H9 (cell line): ENCODE measurements at regions not wholly inside any gene's neighbourhood (a gene's known extent, or its start where the extent isn't known, plus 50 kb on each side); places are given as distances from the start of the nearest gene placed in this dataset.

Experiments used
- DNase-seq: peaks from one replicate; pipeline ENCODE4 v3.0.0-alpha.2; 2017
- H2AFZ ChIP-seq: one replicate; pipeline ENCODE4 v1.6.1; 2013; ENCODE audit warnings: mild to moderate bottlenecking, low read length, control low read depth, moderate library complexity
- H2AK5ac ChIP-seq: 2 replicates; pipeline ENCODE4 v1.6.1; 2013; ENCODE audit warnings: low read length, control low read depth, mixed read lengths; ENCODE audit not compliant: insufficient read length
- H2BK120ac ChIP-seq: one replicate; pipeline ENCODE4 v1.6.1; 2013; ENCODE audit warnings: low read depth, mild to moderate bottlenecking, low read length, control low read depth, inconsistent platforms; ENCODE audit not compliant: poor library complexity, severe bottlenecking
- H2BK12ac ChIP-seq: 2 replicates; pipeline ENCODE4 v1.6.1; 2013; ENCODE audit warnings: low read length, control low read depth, mixed read lengths, low read depth; ENCODE audit not compliant: insufficient read length
- H2BK15ac ChIP-seq: 2 replicates; pipeline ENCODE4 v1.6.1; 2013; ENCODE audit warnings: low read depth, low read length, control low read depth
- H2BK20ac ChIP-seq: one replicate; pipeline ENCODE4 v1.6.1; 2013; ENCODE audit warnings: low read depth, mild to moderate bottlenecking, low read length, control low read depth, inconsistent platforms; ENCODE audit not compliant: poor library complexity, severe bottlenecking
- H2BK5ac ChIP-seq: 2 replicates; pipeline ENCODE4 v1.6.1; 2013; ENCODE audit warnings: low read length, control low read depth, mixed read lengths; ENCODE audit not compliant: insufficient read length
- H3K14ac ChIP-seq: 2 replicates; pipeline ENCODE4 v1.6.1; 2013; ENCODE audit warnings: low read length, control low read depth; ENCODE audit not compliant: insufficient read depth
- H3K18ac ChIP-seq: 2 replicates; pipeline ENCODE4 v1.6.1; 2013; ENCODE audit warnings: low read depth, mild to moderate bottlenecking, mixed read lengths, low read length, control low read depth; ENCODE audit not compliant: insufficient read length
- H3K23ac ChIP-seq: 2 replicates; pipeline ENCODE4 v1.6.1; 2013; ENCODE audit warnings: low read length, control low read depth, mixed read lengths, low read depth; ENCODE audit not compliant: insufficient read length
- H3K23me2 ChIP-seq: 2 replicates; pipeline ENCODE4 v1.6.1; 2013; ENCODE audit warnings: low read depth, mild to moderate bottlenecking, mixed read lengths, low read length, control low read depth; ENCODE audit not compliant: insufficient read length, poor library complexity, severe bottlenecking
- H3K27ac ChIP-seq: 2 replicates; pipeline ENCODE4 v1.5.1; 2013; ENCODE audit warnings: low read length, control low read depth, mixed read lengths, low read depth; ENCODE audit not compliant: insufficient read length
- H3K27me3 ChIP-seq: 2 replicates; pipeline ENCODE4 v1.6.1; 2013; ENCODE audit warnings: low read length, control low read depth, inconsistent platforms; ENCODE audit not compliant: insufficient read depth
- H3K4ac ChIP-seq: 2 replicates; pipeline ENCODE4 v1.6.1; 2013; ENCODE audit warnings: low read depth, mild to moderate bottlenecking, control low read depth, inconsistent platforms, low read length, moderate library complexity
- H3K4me1 ChIP-seq: 2 replicates; pipeline ENCODE4 v1.6.1; 2013; ENCODE audit warnings: low read length, control low read depth, inconsistent platforms; ENCODE audit not compliant: insufficient read depth
- H3K4me2 ChIP-seq: 2 replicates; pipeline ENCODE4 v1.6.1; 2013; ENCODE audit warnings: low read length, control low read depth, mixed read lengths; ENCODE audit not compliant: insufficient read length, insufficient read depth
- H3K56ac ChIP-seq: 2 replicates; pipeline ENCODE4 v1.6.1; 2013; ENCODE audit warnings: low read depth, mild to moderate bottlenecking, mixed read lengths, low read length, control low read depth; ENCODE audit not compliant: insufficient read length
- H3K79me1 ChIP-seq: 2 replicates; pipeline ENCODE4 v1.6.1; 2013; ENCODE audit warnings: low read depth, mild to moderate bottlenecking, moderate library complexity, low read length, control low read depth, inconsistent platforms; ENCODE audit not compliant: insufficient read depth, poor library complexity, severe bottlenecking
- H3K79me2 ChIP-seq: 2 replicates; pipeline ENCODE4 v1.6.1; 2013; ENCODE audit warnings: low read length, control low read depth, inconsistent platforms; ENCODE audit not compliant: insufficient read depth
- H3K9ac ChIP-seq: 2 replicates; pipeline ENCODE4 v1.6.1; 2013; ENCODE audit warnings: low read length, control low read depth, mixed read lengths; ENCODE audit not compliant: insufficient read length; ENCODE audit errors: extremely low read depth
- H3K9me3 ChIP-seq: one replicate; pipeline ENCODE4 v1.6.1; 2013; ENCODE audit warnings: low read depth, low read length, inconsistent platforms; ENCODE audit not compliant: control insufficient read depth
- H3T11ph ChIP-seq: one replicate; pipeline ENCODE4 v1.6.1; 2013; ENCODE audit warnings: mild to moderate bottlenecking, low read length, control low read depth, inconsistent platforms
- H4K20me1 ChIP-seq: one replicate; pipeline ENCODE4 v1.6.1; 2013; ENCODE audit not compliant: control insufficient read depth, insufficient read length, insufficient read depth
- H4K5ac ChIP-seq: 2 replicates; pipeline ENCODE4 v1.6.1; 2013; ENCODE audit warnings: low read depth, mild to moderate bottlenecking, mixed read lengths, low read length, control low read depth; ENCODE audit not compliant: insufficient read length
- H4K8ac ChIP-seq: replicated peaks from 2 replicates; pipeline ENCODE4 v1.6.1; 2013; ENCODE audit warnings: low read length, control low read depth, mixed read lengths, low read depth; ENCODE audit not compliant: insufficient read length
- H4K91ac ChIP-seq: 2 replicates; pipeline ENCODE4 v1.6.1; 2013; ENCODE audit warnings: low read depth, mild to moderate bottlenecking, moderate library complexity, mixed read lengths, low read length, control low read depth; ENCODE audit not compliant: insufficient read length
- H3K27ac Mint-ChIP-seq, 3 experiments: 2 replicates in 2 of 3; 3 replicates in 1 of 3; pipeline ENCODE4 v1.8.0; 2020 to 2021; ENCODE audit warnings: mixed read lengths in 3 of 3, mild to moderate bottlenecking in 1 of 3, moderate library complexity in 1 of 3
- H3K27me3 Mint-ChIP-seq: 2 replicates; pipeline ENCODE4 v1.8.0; 2021; ENCODE audit warnings: low read depth, mild to moderate bottlenecking, moderate library complexity, mixed read lengths
- H3K36me3 Mint-ChIP-seq, 3 experiments: 2 replicates in 2 of 3; 3 replicates in 1 of 3; pipeline ENCODE4 v1.8.0; 2020 to 2021; ENCODE audit warnings: low read depth in 3 of 3, mixed read lengths in 3 of 3; ENCODE audit not compliant: insufficient read depth in 1 of 3
- H3K4me1 Mint-ChIP-seq, 2 experiments: 2 replicates each; pipeline ENCODE4 v1.8.0; 2020; ENCODE audit warnings: mixed read lengths in 2 of 2
- H3K4me3 Mint-ChIP-seq, 2 experiments: 2 replicates in 1 of 2; 3 replicates in 1 of 2; pipeline ENCODE4 v1.8.0; 2020 to 2021; ENCODE audit warnings: mild to moderate bottlenecking in 2 of 2, mixed read lengths in 2 of 2, moderate library complexity in 1 of 2
- H3K9me3 Mint-ChIP-seq, 2 experiments: 2 replicates in 1 of 2; 3 replicates in 1 of 2; pipeline ENCODE4 v1.8.0; 2020; ENCODE audit warnings: mild to moderate bottlenecking in 2 of 2, mixed read lengths in 2 of 2, moderate library complexity in 1 of 2
- CTCF ChIP-seq: fragments of 200-600 bp; sonication (generic); conservative IDR thresholded peaks from 3 replicates; pipeline ENCODE4 v1.8.0; 2021; ENCODE audit warnings: antibody characterized with exemption, mild to moderate bottlenecking
- WGBS: extraction: QIAGEN DNeasy Blood & Tissue Kit; methylation state at CpG from one replicate; pipeline ENCODE4 v1.1.7; 2013; ENCODE audit warnings: missing lambda C conversion rate, low lambda C conversion rate, mixed read lengths; ENCODE audit not compliant: insufficient read length; ENCODE audit errors: extremely low coverage; 5-methylcytosine and 5-hydroxymethylcytosine counted together

- H3K56ac ChIP-seq = no peak overlapping the region
- no peak overlapping the region for H3T11ph ChIP-seq
- no peaks in the 10 kb centered on the region for H3K36me3 Mint-ChIP-seq
- peaks cover 7% of the 10 kb centered on the region for H3K23me2 ChIP-seq
- H3K14ac ChIP-seq = no peak overlapping the region
- peaks cover 21% of the 10 kb centered on the region for H3K27me3 Mint-ChIP-seq
- no peak overlapping the region for H3K4me3 Mint-ChIP-seq
- H3K27me3 ChIP-seq = no peaks in the 10 kb centered on the region
- no peaks in the 10 kb centered on the region for H3K79me1 ChIP-seq
- no peak overlapping the region for H2BK5ac ChIP-seq
- H2AFZ ChIP-seq = no peak overlapping the region
- H3K79me2 ChIP-seq = no peaks in the 10 kb centered on the region
- no peaks in the 10 kb centered on the region for H4K20me1 ChIP-seq
- peaks cover 20 to 23% of the 10 kb centered on the region in 2 experiments for H3K4me1 Mint-ChIP-seq
- no peaks in the 10 kb centered on the region for H3K9me3 Mint-ChIP-seq
- no peak overlapping the region for H3K23ac ChIP-seq
- no peak for TF ChIP-seq CTCF
- H2BK12ac ChIP-seq = no peak overlapping the region
- no peak overlapping the region for H2BK120ac ChIP-seq
- no peak overlapping the region for H4K5ac ChIP-seq
- H3K9me3 ChIP-seq = no peaks in the 10 kb centered on the region
- H3K27ac ChIP-seq = no peak overlapping the region
- H3K4me2 ChIP-seq = no peak overlapping the region
- no peak for DNase-seq
- H2BK15ac ChIP-seq = no peak overlapping the region
- H4K91ac ChIP-seq = no peak overlapping the region
- no peak overlapping the region for H3K18ac ChIP-seq
- H4K8ac ChIP-seq = no peak overlapping the region
- H2BK20ac ChIP-seq = no peak overlapping the region
- no peak overlapping the region for H3K9ac ChIP-seq
- no peak overlapping the region for H3K4ac ChIP-seq
- H3K4me1 ChIP-seq = peaks cover 3% of the 10 kb centered on the region; the same call in 1 of the 2 replicates
- H2AK5ac ChIP-seq = no peak overlapping the region
- no CpG with 5 or more reads among the region's 2 CpGs for WGBS
- no peak overlapping the region for H3K27ac Mint-ChIP-seq
These were observed 77.4 kb downstream of the S1PR1 start for GRCh38 chr1:101314244-101314643.
